A673 (cell line): ENCODE measurements at regions not wholly inside any gene's neighbourhood (a gene's known extent, or its start where the extent isn't known, plus 50 kb on each side); places are given as distances from the start of the nearest gene placed in this dataset.

Source experiments
- BruUV-seq: library from RNA; stranded (reverse); fragments of 400-500 nt; replicated peaks from 2 replicates; lab custom pipeline; 2021; lab: Mats Ljungman, UMichigan
- CTCF ChIA-PET: fragments of 300-600 bp; sonication (Branson Sonifier 250); formaldehyde crosslinking; loops from one replicate; lab custom pipeline; 2022; ENCODE audit warnings: antibody characterized with exemption; lab: Charles Lee
- POLR2A ChIA-PET: fragments of 300-600 bp; sonication (Branson Sonifier 250); formaldehyde crosslinking; loops from one replicate; lab custom pipeline; 2022; ENCODE audit warnings: antibody characterized with exemption; ENCODE audit not compliant: low non-redundant PET; lab: Charles Lee
- DNase-seq: peaks from one replicate; pipeline ENCODE4 v3.0.0-alpha.2; 2015; ENCODE audit warnings: low spot score
- H3K27ac ChIP-seq: fragments of 200-600 bp; sonication (generic); 2 replicates; pipeline ENCODE4 v1.5.1; 2016; ENCODE audit warnings: mixed run types, low read depth, mild to moderate bottlenecking, mixed read lengths, antibody characterized with exemption, low read length; ENCODE audit not compliant: poor library complexity, severe bottlenecking
- H3K27me3 ChIP-seq: fragments of 200-600 bp; sonication (generic); replicated peaks from 2 replicates; pipeline ENCODE4 v1.6.1; 2017; ENCODE audit warnings: mixed run types, low read depth, mild to moderate bottlenecking, mixed read lengths, antibody characterized with exemption, low read length; ENCODE audit not compliant: insufficient read depth, poor library complexity
- H3K36me3 ChIP-seq: fragments of 200-600 bp; sonication (generic); 2 replicates; pipeline ENCODE4 v1.6.1; 2016; ENCODE audit warnings: mixed run types, mild to moderate bottlenecking, mixed read lengths, antibody characterized with exemption, low read length; ENCODE audit not compliant: insufficient read depth, poor library complexity, severe bottlenecking
- H3K4me1 ChIP-seq: fragments of 200-600 bp; sonication (generic); 2 replicates; pipeline ENCODE4 v1.6.1; 2017; ENCODE audit warnings: mixed run types, mild to moderate bottlenecking, mixed read lengths, antibody characterized with exemption, low read length; ENCODE audit not compliant: insufficient read depth, poor library complexity, severe bottlenecking
- H3K4me3 ChIP-seq: fragments of 200-600 bp; sonication (generic); 2 replicates; pipeline ENCODE4 v1.5.1; 2016; ENCODE audit warnings: low read depth, mixed run types, mild to moderate bottlenecking, mixed read lengths, low read length; ENCODE audit not compliant: poor library complexity, severe bottlenecking
- H3K9me3 ChIP-seq: fragments of 200-600 bp; sonication (generic); 2 replicates; pipeline ENCODE4 v1.6.1; 2016; ENCODE audit warnings: mixed run types, low read depth, mild to moderate bottlenecking, mixed read lengths, antibody characterized with exemption, low read length; ENCODE audit not compliant: poor library complexity, severe bottlenecking
- CTCF ChIP-seq: fragments of 300-800, 200-600 bp; sonication (generic); conservative IDR thresholded peaks from 2 replicates; pipeline ENCODE4 v1.5.1; 2017; ENCODE audit warnings: low read depth, mild to moderate bottlenecking, antibody characterized with exemption, low read length, moderate library complexity, mixed read lengths
- EZH2 ChIP-seq: fragments of 200-600 bp; sonication (generic); IDR thresholded peaks from 2 replicates; pipeline ENCODE4 v1.6.1; 2017; ENCODE audit warnings: borderline replicate concordance, low read depth, mild to moderate bottlenecking, mixed read lengths, antibody characterized with exemption, low read length; ENCODE audit not compliant: poor library complexity, severe bottlenecking
- intact Hi-C: fragments of 100-400 bp; cut with micrococcal nuclease; formaldehyde crosslinking; loops from one replicate; pipeline ENCODE4 v1.10.0; 2022; ENCODE audit not compliant: unreplicated experiment

DNA sequence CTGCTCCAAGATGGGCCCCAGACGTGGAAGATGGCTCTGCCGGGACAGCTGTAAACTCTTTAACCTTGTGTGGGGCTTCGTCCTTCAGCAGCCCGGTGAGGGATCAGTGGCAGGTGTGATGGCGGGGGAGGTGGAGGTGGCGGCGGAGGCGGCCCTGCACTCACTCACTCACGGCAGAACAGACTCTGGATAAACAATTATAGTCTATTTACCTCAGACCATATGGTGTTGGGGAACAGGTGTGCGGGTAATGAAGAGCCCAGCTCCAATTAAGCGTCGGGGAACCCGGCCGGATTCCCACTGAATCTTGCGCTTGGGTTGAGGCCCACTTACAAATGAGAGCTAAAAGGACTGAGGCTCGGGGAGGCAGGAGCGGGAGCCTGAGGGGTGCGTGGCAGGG is 104.3 kb upstream of the SDK2 start:
- Histone ChIP-seq H3K27ac (no peak overlapping the region), H3K4me3 (no peak overlapping the region), H3K9me3 (no peaks in the 10 kb centered on the region), H3K4me1 (no peaks in the 10 kb centered on the region), H3K36me3 (no peaks in the 10 kb centered on the region), H3K27me3 (peaks cover 11% of the 10 kb centered on the region)
- TF ChIP-seq CTCF (no peak), EZH2 (no peak)
- BruUV-seq = no TSS peak
- POLR2A ChIA-PET = no interaction called here
- DNase-seq = no peak
- CTCF ChIA-PET = no interaction called here
- intact Hi-C loops = no loop called here

DNA sequence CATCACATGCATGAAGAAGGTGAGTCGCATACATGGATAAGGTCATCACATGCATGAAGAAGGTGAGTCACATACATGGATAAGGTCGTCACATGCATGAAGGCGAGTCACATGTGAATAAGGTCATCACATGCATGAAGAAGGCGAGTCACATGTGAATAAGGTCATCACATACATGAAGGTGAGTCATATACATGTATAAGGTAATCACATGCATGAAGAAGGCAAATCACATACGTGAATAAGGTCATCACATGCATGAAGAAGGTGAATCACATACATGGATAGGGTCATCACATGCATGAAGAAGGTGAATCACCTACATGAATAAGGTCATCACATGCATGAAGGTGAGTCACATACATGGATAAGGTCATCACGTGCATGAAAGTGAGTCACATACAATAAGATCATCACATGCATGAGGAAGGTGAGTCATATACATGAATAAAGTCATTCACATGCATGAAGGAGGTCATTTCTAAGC is 105.1 kb upstream of the SDK2 start:
- no peaks in the 10 kb centered on the region for H3K4me1 ChIP-seq
- TF ChIP-seq EZH2 = no peak
- no peak for TF ChIP-seq CTCF
- BruUV-seq = no TSS peak
- H3K9me3 ChIP-seq = no peaks in the 10 kb centered on the region
- intact Hi-C loops = no loop called here
- H3K27me3 ChIP-seq = peaks cover 4% of the 10 kb centered on the region
- POLR2A ChIA-PET = no interaction called here
- no peak for DNase-seq
- CTCF ChIA-PET = no interaction called here
- no peak overlapping the region for H3K4me3 ChIP-seq
- H3K36me3 ChIP-seq = no peaks in the 10 kb centered on the region
- H3K27ac ChIP-seq = no peak overlapping the region

DNA sequence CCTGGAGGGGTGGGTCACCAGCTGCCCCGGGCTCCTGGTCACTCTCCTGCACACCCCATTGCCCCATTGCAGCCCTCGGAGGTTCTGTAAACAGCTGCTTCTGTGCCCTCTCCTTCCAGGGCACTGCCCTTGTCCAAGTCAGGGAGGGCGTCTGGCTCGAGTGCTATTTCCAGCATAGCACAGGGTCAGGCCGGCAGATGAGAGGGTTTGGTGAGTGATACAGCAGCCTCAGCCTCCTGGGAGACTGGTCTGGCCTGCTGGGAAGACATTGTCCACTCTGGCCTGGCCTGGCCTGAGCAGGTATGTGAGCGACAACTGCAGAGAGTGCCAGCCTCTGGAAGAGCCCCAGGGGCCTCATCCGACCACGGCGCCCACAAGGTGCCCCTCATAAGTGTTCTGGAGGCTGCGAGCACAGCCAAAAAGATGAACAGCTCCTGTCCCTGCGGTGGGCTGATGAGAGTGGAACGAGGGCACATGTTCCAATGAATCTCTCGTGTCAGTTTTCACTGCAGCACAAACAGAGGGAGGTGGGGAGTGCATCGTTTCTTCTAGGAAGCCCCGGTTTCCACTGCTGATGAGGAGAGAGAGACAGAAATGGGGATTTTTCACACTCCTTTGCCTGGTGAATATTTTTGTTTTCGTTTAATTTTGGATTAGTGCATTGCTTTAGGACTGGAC is 105.8 kb upstream of the SDK2 start:
- no TSS peak for BruUV-seq
- POLR2A ChIA-PET = no interaction called here
- CTCF ChIA-PET = no interaction called here

More for the DNA sequence above, 105.8 kb upstream of the SDK2 start:
- Histone ChIP-seq H3K36me3 (no peaks in the 10 kb centered on the region), H3K27ac (no peak overlapping the region), H3K4me1 (no peaks in the 10 kb centered on the region), H3K4me3 (no peak overlapping the region), H3K9me3 (no peaks in the 10 kb centered on the region), H3K27me3 (peaks cover 3% of the 10 kb centered on the region)
- intact Hi-C loops = no loop called here
- no peak for DNase-seq
- no peak for TF ChIP-seq EZH2
- TF ChIP-seq CTCF = no peak
